ENCODE measurements at regions not wholly inside any gene's neighbourhood (a gene's known extent, or its start where the extent isn't known, plus 50 kb on each side); places are given as distances from the start of the nearest gene placed in this dataset.

GRCh38 chr17:79479876-79480275, 131.0 kb downstream of the RBFOX3 start:
- Histone ChIP-seq H3K9me2 (ENCODE audit: insufficient read depth) (no peaks in the 10 kb centered on the region), H3K36me3 (ENCODE audit: control insufficient read depth in 1 of 2, insufficient read depth in 2 of 2, low read length in 2 of 2) (no peaks in the 10 kb centered on the region), H3K79me2 (ENCODE audit: insufficient read depth, low read length) (no peaks in the 10 kb centered on the region), H3K4me1 (ENCODE audit: control insufficient read depth in 1 of 2, insufficient read depth in 2 of 2, low read length in 2 of 2) (no peaks in the 10 kb centered on the region), H2AFZ (ENCODE audit: low read depth, low read length, poor library complexity, severe bottlenecking) (no peak overlapping the region), H3K9me3 (ENCODE audit: control insufficient read depth in 1 of 2, insufficient read depth in 1 of 2, low read depth in 1 of 2, low read length in 2 of 2) (no peaks in the 10 kb centered on the region), H4K20me1 (ENCODE audit: insufficient read depth) (no peaks in the 10 kb centered on the region), H3K27me3 (ENCODE audit: insufficient read depth, low read length) (peaks cover 40% of the 10 kb centered on the region), H3K9ac (ENCODE audit: low read length) (no peak overlapping the region), H3K4me3 (replicated peaks in 1 of 2; ENCODE audit: low read depth in 1 of 2, low read length in 2 of 2) (no peak overlapping the region), H3K27ac (ENCODE audit: low read depth, low read length) (no peak overlapping the region), H3K4me2 (ENCODE audit: low read length) (no peak overlapping the region)
- CTCF ChIA-PET = no interaction called here
- RAD21 ChIA-PET (ENCODE audit: low non-redundant PET in 1 of 2, low total read pairs in 2 of 2, uncharacterized antibody in 2 of 2, unreplicated experiment in 2 of 2) = no interaction called here
- intact Hi-C loops (cut with micrococcal nuclease) = loop anchor here (10.0 kb wide), 1 partner anchor 1905 kb away; no protein-coding TSS in a partner anchor
- DNase-seq (ENCODE audit: low read depth, low spot score) (no peak), ATAC-seq (no peak)
- POLR2A ChIA-PET = no interaction called here
- TF ChIP-seq ZNF274 (IDR thresholded peaks at IDR 0.05; ENCODE audit: low read depth, low read length) = no peak
- TF ChIP-seq ATF3 (IDR thresholded peaks at IDR 0.05) = no peak
- no peak for TF ChIP-seq EZH2phosphoT487 (IDR thresholded peaks at IDR 0.05; ENCODE audit: borderline replicate concordance)
- no peak for TF ChIP-seq ZBTB33 (IDR thresholded peaks at IDR 0.05; ENCODE audit: extremely low read depth, insufficient replicate concordance, low read length)
- no peak for TF ChIP-seq FOSL1 (IDR thresholded peaks at IDR 0.05; ENCODE audit: low read depth)
- no peak for TF ChIP-seq CEBPB (IDR thresholded peaks at IDR 0.05; ENCODE audit: low read depth)
- TF ChIP-seq REST (IDR thresholded peaks at IDR 0.05; ENCODE audit: low read depth) = no peak
- TF ChIP-seq POLR2AphosphoS5 (IDR thresholded peaks at IDR 0.05; ENCODE audit: low read depth, low read length) = no peak
- BruUV-seq (replicated peaks) = no TSS peak
